H9 (cell line): ENCODE measurements at regions not wholly inside any gene's neighbourhood (a gene's known extent, or its start where the extent isn't known, plus 50 kb on each side); places are given as distances from the start of the nearest gene placed in this dataset.

Experiments
- DNase-seq: peaks from one replicate; pipeline ENCODE4 v3.0.0-alpha.2; 2017
- H2AFZ ChIP-seq: one replicate; pipeline ENCODE4 v1.6.1; 2013; ENCODE audit warnings: mild to moderate bottlenecking, low read length, control low read depth, moderate library complexity
- H2AK5ac ChIP-seq: 2 replicates; pipeline ENCODE4 v1.6.1; 2013; ENCODE audit warnings: low read length, control low read depth, mixed read lengths; ENCODE audit not compliant: insufficient read length
- H2BK120ac ChIP-seq: one replicate; pipeline ENCODE4 v1.6.1; 2013; ENCODE audit warnings: low read depth, mild to moderate bottlenecking, low read length, control low read depth, inconsistent platforms; ENCODE audit not compliant: poor library complexity, severe bottlenecking
- H2BK12ac ChIP-seq: 2 replicates; pipeline ENCODE4 v1.6.1; 2013; ENCODE audit warnings: low read length, control low read depth, mixed read lengths, low read depth; ENCODE audit not compliant: insufficient read length
- H2BK15ac ChIP-seq: 2 replicates; pipeline ENCODE4 v1.6.1; 2013; ENCODE audit warnings: low read depth, low read length, control low read depth
- H2BK20ac ChIP-seq: one replicate; pipeline ENCODE4 v1.6.1; 2013; ENCODE audit warnings: low read depth, mild to moderate bottlenecking, low read length, control low read depth, inconsistent platforms; ENCODE audit not compliant: poor library complexity, severe bottlenecking
- H2BK5ac ChIP-seq: 2 replicates; pipeline ENCODE4 v1.6.1; 2013; ENCODE audit warnings: low read length, control low read depth, mixed read lengths; ENCODE audit not compliant: insufficient read length
- H3K14ac ChIP-seq: 2 replicates; pipeline ENCODE4 v1.6.1; 2013; ENCODE audit warnings: low read length, control low read depth; ENCODE audit not compliant: insufficient read depth
- H3K18ac ChIP-seq: 2 replicates; pipeline ENCODE4 v1.6.1; 2013; ENCODE audit warnings: low read depth, mild to moderate bottlenecking, mixed read lengths, low read length, control low read depth; ENCODE audit not compliant: insufficient read length
- H3K23ac ChIP-seq: 2 replicates; pipeline ENCODE4 v1.6.1; 2013; ENCODE audit warnings: low read length, control low read depth, mixed read lengths, low read depth; ENCODE audit not compliant: insufficient read length
- H3K23me2 ChIP-seq: 2 replicates; pipeline ENCODE4 v1.6.1; 2013; ENCODE audit warnings: low read depth, mild to moderate bottlenecking, mixed read lengths, low read length, control low read depth; ENCODE audit not compliant: insufficient read length, poor library complexity, severe bottlenecking
- H3K27ac ChIP-seq: 2 replicates; pipeline ENCODE4 v1.5.1; 2013; ENCODE audit warnings: low read length, control low read depth, mixed read lengths, low read depth; ENCODE audit not compliant: insufficient read length
- H3K27me3 ChIP-seq: 2 replicates; pipeline ENCODE4 v1.6.1; 2013; ENCODE audit warnings: low read length, control low read depth, inconsistent platforms; ENCODE audit not compliant: insufficient read depth
- H3K4ac ChIP-seq: 2 replicates; pipeline ENCODE4 v1.6.1; 2013; ENCODE audit warnings: low read depth, mild to moderate bottlenecking, control low read depth, inconsistent platforms, low read length, moderate library complexity
- H3K4me1 ChIP-seq: 2 replicates; pipeline ENCODE4 v1.6.1; 2013; ENCODE audit warnings: low read length, control low read depth, inconsistent platforms; ENCODE audit not compliant: insufficient read depth
- H3K4me2 ChIP-seq: 2 replicates; pipeline ENCODE4 v1.6.1; 2013; ENCODE audit warnings: low read length, control low read depth, mixed read lengths; ENCODE audit not compliant: insufficient read length, insufficient read depth
- H3K56ac ChIP-seq: 2 replicates; pipeline ENCODE4 v1.6.1; 2013; ENCODE audit warnings: low read depth, mild to moderate bottlenecking, mixed read lengths, low read length, control low read depth; ENCODE audit not compliant: insufficient read length
- H3K79me1 ChIP-seq: 2 replicates; pipeline ENCODE4 v1.6.1; 2013; ENCODE audit warnings: low read depth, mild to moderate bottlenecking, moderate library complexity, low read length, control low read depth, inconsistent platforms; ENCODE audit not compliant: insufficient read depth, poor library complexity, severe bottlenecking
- H3K79me2 ChIP-seq: 2 replicates; pipeline ENCODE4 v1.6.1; 2013; ENCODE audit warnings: low read length, control low read depth, inconsistent platforms; ENCODE audit not compliant: insufficient read depth
- H3K9ac ChIP-seq: 2 replicates; pipeline ENCODE4 v1.6.1; 2013; ENCODE audit warnings: low read length, control low read depth, mixed read lengths; ENCODE audit not compliant: insufficient read length; ENCODE audit errors: extremely low read depth
- H3K9me3 ChIP-seq: one replicate; pipeline ENCODE4 v1.6.1; 2013; ENCODE audit warnings: low read depth, low read length, inconsistent platforms; ENCODE audit not compliant: control insufficient read depth
- H3T11ph ChIP-seq: one replicate; pipeline ENCODE4 v1.6.1; 2013; ENCODE audit warnings: mild to moderate bottlenecking, low read length, control low read depth, inconsistent platforms
- H4K20me1 ChIP-seq: one replicate; pipeline ENCODE4 v1.6.1; 2013; ENCODE audit not compliant: control insufficient read depth, insufficient read length, insufficient read depth
- H4K5ac ChIP-seq: 2 replicates; pipeline ENCODE4 v1.6.1; 2013; ENCODE audit warnings: low read depth, mild to moderate bottlenecking, mixed read lengths, low read length, control low read depth; ENCODE audit not compliant: insufficient read length
- H4K8ac ChIP-seq: replicated peaks from 2 replicates; pipeline ENCODE4 v1.6.1; 2013; ENCODE audit warnings: low read length, control low read depth, mixed read lengths, low read depth; ENCODE audit not compliant: insufficient read length
- H4K91ac ChIP-seq: 2 replicates; pipeline ENCODE4 v1.6.1; 2013; ENCODE audit warnings: low read depth, mild to moderate bottlenecking, moderate library complexity, mixed read lengths, low read length, control low read depth; ENCODE audit not compliant: insufficient read length
- H3K27ac Mint-ChIP-seq, 3 experiments: 2 replicates in 2 of 3; 3 replicates in 1 of 3; pipeline ENCODE4 v1.8.0; 2020 to 2021; ENCODE audit warnings: mixed read lengths in 3 of 3, mild to moderate bottlenecking in 1 of 3, moderate library complexity in 1 of 3
- H3K27me3 Mint-ChIP-seq: 2 replicates; pipeline ENCODE4 v1.8.0; 2021; ENCODE audit warnings: low read depth, mild to moderate bottlenecking, moderate library complexity, mixed read lengths
- H3K36me3 Mint-ChIP-seq, 3 experiments: 2 replicates in 2 of 3; 3 replicates in 1 of 3; pipeline ENCODE4 v1.8.0; 2020 to 2021; ENCODE audit warnings: low read depth in 3 of 3, mixed read lengths in 3 of 3; ENCODE audit not compliant: insufficient read depth in 1 of 3
- H3K4me1 Mint-ChIP-seq, 2 experiments: 2 replicates each; pipeline ENCODE4 v1.8.0; 2020; ENCODE audit warnings: mixed read lengths in 2 of 2
- H3K4me3 Mint-ChIP-seq, 2 experiments: 2 replicates in 1 of 2; 3 replicates in 1 of 2; pipeline ENCODE4 v1.8.0; 2020 to 2021; ENCODE audit warnings: mild to moderate bottlenecking in 2 of 2, mixed read lengths in 2 of 2, moderate library complexity in 1 of 2
- H3K9me3 Mint-ChIP-seq, 2 experiments: 2 replicates in 1 of 2; 3 replicates in 1 of 2; pipeline ENCODE4 v1.8.0; 2020; ENCODE audit warnings: mild to moderate bottlenecking in 2 of 2, mixed read lengths in 2 of 2, moderate library complexity in 1 of 2
- WGBS: extraction: QIAGEN DNeasy Blood & Tissue Kit; methylation state at CpG from one replicate; pipeline ENCODE4 v1.1.7; 2013; ENCODE audit warnings: missing lambda C conversion rate, low lambda C conversion rate, mixed read lengths; ENCODE audit not compliant: insufficient read length; ENCODE audit errors: extremely low coverage; 5-methylcytosine and 5-hydroxymethylcytosine counted together
- TF ChIP-seq, protein P1 (sequence below): fragments of 200-600 bp; sonication (generic); conservative IDR thresholded peaks from 3 replicates; pipeline ENCODE4 v1.8.0; 2021; ENCODE audit warnings: antibody characterized with exemption, mild to moderate bottlenecking

DNA sequence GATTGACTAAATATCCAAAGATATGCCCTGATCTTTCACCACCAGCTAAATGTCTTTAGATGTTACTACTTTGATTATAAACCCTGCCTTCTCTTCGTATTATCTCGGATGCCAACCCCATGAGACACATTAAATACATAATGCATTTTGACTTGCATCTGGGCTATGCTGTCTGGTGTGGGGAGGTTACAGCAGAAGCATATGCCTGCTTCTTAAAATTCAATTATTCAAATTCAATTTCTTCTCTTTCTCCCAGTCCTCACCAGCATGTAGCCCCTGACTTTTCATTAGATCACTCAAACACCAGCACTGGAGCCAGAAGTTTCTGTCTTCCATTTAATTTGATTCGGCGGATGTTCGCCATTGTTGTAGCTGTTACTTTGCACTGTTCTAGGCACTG lies 360.7 kb upstream of the CAMK1G start:
- H4K8ac ChIP-seq: no peak overlapping the region
- no peak overlapping the region for H2AK5ac ChIP-seq
- no peaks in the 10 kb centered on the region for H3K9me3 Mint-ChIP-seq
- H3K18ac ChIP-seq: no peak overlapping the region
- no peak overlapping the region for H3K14ac ChIP-seq
- H4K20me1 ChIP-seq: no peaks in the 10 kb centered on the region
- no peak overlapping the region for H3K56ac ChIP-seq
- H3K4me1 ChIP-seq: no peaks in the 10 kb centered on the region; the same call in 1 of the 2 replicates
- H3K27ac Mint-ChIP-seq: no peak overlapping the region
- H3K79me1 ChIP-seq: no peaks in the 10 kb centered on the region
- no peaks in the 10 kb centered on the region for H3K27me3 Mint-ChIP-seq
- H4K91ac ChIP-seq: no peak overlapping the region
- H3K4me3 Mint-ChIP-seq: no peak overlapping the region
- no peak overlapping the region for H3T11ph ChIP-seq
- H4K5ac ChIP-seq: no peak overlapping the region
- no peak overlapping the region for H2AFZ ChIP-seq
- H2BK5ac ChIP-seq: no peak overlapping the region
- no peaks in the 10 kb centered on the region for H3K36me3 Mint-ChIP-seq
- H3K27me3 ChIP-seq: no peaks in the 10 kb centered on the region
- TF ChIP-seq, protein P1, sequence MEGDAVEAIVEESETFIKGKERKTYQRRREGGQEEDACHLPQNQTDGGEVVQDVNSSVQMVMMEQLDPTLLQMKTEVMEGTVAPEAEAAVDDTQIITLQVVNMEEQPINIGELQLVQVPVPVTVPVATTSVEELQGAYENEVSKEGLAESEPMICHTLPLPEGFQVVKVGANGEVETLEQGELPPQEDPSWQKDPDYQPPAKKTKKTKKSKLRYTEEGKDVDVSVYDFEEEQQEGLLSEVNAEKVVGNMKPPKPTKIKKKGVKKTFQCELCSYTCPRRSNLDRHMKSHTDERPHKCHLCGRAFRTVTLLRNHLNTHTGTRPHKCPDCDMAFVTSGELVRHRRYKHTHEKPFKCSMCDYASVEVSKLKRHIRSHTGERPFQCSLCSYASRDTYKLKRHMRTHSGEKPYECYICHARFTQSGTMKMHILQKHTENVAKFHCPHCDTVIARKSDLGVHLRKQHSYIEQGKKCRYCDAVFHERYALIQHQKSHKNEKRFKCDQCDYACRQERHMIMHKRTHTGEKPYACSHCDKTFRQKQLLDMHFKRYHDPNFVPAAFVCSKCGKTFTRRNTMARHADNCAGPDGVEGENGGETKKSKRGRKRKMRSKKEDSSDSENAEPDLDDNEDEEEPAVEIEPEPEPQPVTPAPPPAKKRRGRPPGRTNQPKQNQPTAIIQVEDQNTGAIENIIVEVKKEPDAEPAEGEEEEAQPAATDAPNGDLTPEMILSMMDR: no peak
- no peaks in the 10 kb centered on the region for H3K79me2 ChIP-seq
- no peak overlapping the region for H2BK120ac ChIP-seq
- H2BK20ac ChIP-seq: no peak overlapping the region
- no peak overlapping the region for H3K9ac ChIP-seq
- H3K23ac ChIP-seq: no peak overlapping the region
- WGBS: no CpG with 5 or more reads among the region's 5 CpGs
- peaks cover 6 to 12% of the 10 kb centered on the region in 2 experiments for H3K4me1 Mint-ChIP-seq
- H3K23me2 ChIP-seq: no peaks in the 10 kb centered on the region
- no peak overlapping the region for H2BK12ac ChIP-seq
- H2BK15ac ChIP-seq: no peak overlapping the region
- H3K4ac ChIP-seq: no peak overlapping the region
- DNase-seq: no peak
- H3K27ac ChIP-seq: no peak overlapping the region
- no peak overlapping the region for H3K4me2 ChIP-seq
- no peaks in the 10 kb centered on the region for H3K9me3 ChIP-seq
